ENCODE measurements at regions not wholly inside any gene's neighbourhood (a gene's known extent, or its start where the extent isn't known, plus 50 kb on each side); places are given as distances from the start of the nearest gene placed in this dataset.

DNA sequence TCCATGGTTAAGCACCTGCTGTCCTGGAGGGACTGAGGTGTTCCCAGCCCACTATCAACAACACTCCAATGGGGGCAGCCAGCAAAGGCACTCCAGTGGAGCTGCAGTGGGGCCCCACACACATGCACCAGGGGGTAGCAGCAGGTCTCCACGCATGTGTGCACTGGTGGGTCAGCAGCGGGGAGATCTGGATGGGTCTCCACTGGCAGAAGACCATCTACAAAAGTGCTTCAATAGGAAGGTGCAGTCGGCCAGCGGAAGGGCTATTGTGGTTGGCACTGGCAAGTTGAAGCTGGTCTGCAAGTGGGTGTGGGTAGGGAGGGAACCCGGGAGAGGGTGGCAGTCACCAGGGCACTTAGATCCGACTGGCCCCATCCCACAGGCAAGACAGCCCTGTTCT is 1355.4 kb downstream of the NSUN3 start:
- no peak for DNase-seq

DNA sequence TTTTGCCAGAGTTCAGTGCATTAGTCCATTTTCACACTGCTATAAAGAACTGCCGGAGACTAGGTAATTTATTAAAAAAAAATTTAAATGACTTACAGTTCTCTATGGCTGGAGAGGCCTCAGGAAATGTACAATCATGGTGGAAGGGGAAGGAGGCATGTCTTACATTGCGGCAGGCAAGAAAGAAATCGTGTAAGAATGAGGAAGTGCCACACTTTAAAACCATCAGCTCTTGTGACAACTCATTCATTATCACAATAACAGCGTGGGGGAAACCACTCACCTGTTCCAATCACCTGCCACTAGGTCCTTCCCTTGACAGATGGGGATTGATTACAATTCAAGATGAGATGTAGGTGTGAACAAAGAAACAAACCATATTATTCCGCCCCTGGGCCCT is 1361.4 kb downstream of the NSUN3 start:
- no peak for DNase-seq

DNA sequence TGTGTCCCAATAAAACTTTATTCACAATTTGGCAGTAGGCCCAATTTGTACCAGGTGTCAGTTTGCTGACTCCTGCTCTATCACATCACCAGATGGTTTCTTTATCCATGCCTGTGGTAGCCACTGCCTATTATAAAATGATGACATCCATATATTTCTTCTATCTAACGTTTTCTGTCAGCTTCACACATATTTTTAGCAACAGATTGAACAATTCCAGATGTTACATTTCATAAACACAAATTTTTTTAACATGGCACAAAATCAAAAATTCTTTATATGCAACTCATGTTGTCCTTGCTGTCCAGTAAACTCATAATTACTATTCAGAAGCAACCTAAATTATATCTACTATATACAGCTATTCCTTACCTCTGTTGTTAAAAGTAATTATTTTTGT is 1371.6 kb downstream of the NSUN3 start:
- peak; percentile 60 for DNase-seq

DNA sequence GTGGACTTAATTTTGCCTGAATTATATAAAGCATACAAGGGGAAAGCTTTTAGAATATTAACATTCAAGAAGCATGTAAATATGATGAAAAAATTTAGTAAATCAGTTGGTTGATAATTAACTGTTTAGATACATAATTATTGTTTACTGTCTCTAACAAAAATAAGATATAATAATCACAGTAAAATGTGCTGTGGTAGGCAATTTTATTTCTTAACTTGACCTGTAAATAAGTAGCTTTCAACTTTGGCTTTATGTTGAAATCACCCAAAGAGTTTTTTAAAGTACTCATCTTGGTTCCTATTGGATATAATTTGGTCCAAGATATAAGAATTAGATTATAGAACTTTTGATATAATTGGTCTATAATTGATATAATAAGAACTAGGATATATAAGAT is 1374.5 kb downstream of the NSUN3 start:
- DNase-seq, result no peak

DNA sequence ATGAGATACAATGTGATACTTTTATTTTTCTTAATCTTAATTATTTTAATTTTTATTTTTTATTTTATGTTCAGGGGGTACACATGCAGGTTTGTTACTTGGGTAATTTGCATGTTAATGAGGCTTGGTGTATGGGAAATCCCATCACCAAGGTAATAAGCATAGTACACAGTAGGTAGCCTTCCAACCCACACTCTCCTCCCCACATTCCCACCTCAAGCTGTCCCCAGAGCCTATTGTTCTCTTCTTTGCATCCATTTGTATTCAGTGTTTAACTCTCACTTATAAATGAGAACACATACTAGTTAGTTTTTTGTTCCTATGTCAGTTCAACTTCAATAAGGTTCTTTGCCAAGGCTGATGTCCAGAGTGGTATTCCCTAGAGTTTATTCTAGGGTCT is 1375.4 kb downstream of the NSUN3 start:
- DNase-seq, result no peak

DNA sequence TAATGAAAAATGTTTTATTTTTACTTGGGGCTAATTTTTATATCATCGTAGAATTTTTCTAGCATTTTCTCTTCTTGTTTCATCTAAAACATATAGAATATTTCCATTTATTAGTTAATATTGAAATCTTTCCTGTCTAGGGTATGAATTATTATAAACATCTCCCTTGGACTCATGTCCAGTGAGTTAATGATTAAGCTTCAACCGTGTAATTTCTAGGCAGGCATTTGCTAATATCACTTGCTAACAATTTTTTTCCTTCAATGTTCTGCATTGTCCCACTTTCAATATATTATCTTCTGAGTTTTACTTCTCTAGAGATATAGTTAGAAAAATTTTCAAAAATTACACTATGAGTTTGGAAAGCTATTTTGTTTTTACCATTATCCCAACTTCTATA is 1371.6 kb upstream of the EPHA6 start:
- DNase-seq, result no peak

DNA sequence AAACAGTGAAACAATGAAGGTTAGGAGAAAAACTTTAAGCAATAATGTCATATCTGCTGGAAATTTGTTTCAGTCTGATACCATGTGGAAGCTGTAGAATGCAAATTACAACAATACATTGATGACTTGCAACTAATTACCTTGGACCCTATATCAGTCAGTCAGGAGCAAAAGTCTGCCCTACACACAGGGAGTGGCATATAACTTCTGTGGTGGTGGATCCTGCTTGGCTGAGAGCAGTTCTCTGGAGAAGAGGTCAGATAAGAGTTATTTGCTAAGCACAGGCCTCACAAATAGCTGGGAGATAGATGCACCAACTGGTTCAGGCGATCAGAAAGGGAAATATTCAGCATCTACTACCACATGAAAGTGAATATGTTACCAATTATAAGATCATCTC is 1364.6 kb upstream of the EPHA6 start:
- no peak for DNase-seq

DNA sequence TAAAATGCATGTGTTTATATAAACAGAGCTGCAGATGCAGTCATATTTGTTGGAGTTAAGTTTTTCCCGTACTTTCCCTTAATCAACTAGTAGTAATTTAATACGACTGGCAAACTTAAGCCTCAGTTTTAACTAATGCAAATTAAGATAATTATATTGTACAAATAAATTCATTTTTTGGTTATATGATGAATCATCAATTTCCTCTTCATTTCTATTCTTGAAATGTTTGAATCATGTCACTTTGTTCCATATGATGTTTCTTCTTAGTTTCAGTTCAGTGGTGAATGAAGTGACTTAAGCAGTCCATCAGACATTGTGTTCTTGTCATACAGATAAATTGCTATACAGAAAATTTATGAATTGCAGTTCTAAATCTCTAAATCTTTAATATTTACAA is 1361.2 kb upstream of the EPHA6 start:
- DNase-seq, result no peak

DNA sequence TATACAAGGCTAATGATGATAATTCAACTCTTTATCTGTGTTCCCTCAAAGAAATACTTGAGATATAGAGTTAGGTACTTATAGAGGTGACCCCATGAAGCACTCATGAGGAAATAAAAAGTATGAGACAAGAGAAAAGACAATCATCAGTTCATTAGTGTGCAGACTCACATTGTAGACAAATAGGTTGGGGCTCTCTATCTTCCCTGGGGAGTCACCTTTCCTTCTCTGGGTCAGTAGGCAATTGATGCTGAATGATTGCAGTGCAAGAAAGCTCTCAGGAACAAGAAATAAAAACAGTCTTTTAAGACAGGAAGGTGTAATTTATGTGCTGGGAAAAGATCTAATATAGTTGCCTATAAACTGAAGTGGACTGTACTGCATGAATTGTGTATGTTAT is 1357.6 kb upstream of the EPHA6 start:
- DNase-seq, result no peak

DNA sequence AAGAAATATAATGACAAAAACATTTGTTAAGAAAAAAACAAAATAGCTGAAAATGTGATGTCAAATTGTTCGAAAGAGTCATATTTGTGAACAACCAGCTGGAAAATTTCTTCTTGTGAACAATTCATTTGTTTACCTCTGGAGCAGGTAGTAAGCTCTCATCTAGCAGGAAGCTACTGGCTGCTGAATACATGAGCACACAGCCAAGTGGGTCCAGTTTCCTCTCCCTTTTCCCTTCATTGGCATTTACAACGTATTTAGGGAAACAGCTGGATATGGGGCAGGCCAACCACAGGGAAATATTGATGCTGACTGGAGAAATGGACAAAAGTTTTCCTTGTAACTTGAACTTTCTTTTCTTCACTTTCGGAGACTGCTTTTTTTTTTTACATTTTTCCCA is 1354.7 kb upstream of the EPHA6 start:
- no peak for DNase-seq

DNA sequence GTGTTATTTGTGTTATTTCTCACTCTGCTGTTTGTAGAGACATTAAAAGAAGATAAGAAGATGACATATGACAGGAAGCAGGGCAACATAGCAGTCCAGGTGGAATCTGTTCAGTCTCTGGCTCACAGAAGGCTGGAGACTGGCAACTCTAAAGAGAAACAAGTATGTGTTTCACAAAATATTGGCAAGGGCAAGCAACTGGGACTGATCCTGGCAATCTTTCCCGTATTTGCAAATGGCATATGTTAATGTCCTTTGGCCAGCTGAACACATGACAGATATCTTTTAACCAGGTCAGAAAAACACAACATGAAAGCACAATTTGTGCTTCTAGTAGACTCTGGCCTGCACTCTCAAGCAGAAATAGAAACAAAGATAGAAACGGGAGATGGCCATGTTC is 1354.1 kb upstream of the EPHA6 start:
- no peak for DNase-seq

DNA sequence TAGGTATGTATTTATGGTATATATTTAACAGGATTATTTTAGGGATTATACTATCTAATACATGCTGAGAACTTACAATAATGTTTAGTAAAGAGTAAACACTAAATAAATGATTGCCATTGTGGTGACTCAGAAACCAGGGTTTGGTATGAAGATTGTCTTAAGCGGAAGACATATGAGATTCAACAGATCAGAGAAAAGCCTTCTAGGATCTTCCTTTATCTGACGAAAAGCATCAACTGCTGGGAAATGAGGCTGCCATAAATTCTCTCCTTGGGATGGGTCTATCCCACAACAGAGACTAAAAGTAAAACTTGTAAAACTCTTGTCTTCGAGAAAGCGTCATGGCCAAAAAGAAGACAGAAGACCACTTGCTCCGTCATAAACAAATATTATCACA is 1352.2 kb upstream of the EPHA6 start:
- no peak for DNase-seq

DNA sequence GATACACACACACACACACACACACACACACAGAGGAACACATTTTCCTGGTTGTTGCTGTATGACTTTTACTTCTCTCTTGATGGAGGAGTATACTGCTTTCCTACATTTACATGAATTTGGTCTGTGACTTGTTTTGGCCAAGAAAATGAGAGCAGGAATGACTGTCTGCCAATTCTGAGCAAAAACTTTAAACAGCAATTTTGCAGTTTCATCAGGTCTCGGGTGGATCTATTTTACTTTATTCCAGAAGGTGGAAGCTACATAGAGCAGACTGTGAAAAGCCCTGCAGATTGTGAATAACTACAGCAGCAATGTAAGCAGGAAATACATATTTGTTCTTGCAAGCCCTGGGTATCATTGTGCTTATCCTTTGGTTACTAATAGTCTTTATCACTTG is 1350.0 kb upstream of the EPHA6 start:
- no peak for DNase-seq

DNA sequence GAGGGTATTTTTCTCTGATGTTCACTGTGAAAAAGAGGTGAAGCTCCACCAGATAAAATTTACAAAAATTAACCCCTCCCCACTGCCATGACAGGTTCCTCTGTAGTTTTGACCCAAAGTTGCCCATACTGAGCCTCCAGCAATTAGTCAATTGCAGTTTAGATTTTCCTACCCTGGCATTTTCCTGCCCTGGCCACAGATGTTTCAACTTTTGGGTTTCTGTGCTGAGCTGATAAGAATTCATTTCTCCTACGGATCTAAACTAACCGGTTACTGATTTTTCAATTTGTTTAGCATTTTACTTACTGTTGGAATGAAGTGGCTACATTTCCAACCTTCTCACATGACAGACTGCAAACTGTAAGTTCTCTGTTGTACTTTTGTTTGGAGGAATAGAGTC is 1346.1 kb upstream of the EPHA6 start:
- DNase-seq, result no peak

DNA sequence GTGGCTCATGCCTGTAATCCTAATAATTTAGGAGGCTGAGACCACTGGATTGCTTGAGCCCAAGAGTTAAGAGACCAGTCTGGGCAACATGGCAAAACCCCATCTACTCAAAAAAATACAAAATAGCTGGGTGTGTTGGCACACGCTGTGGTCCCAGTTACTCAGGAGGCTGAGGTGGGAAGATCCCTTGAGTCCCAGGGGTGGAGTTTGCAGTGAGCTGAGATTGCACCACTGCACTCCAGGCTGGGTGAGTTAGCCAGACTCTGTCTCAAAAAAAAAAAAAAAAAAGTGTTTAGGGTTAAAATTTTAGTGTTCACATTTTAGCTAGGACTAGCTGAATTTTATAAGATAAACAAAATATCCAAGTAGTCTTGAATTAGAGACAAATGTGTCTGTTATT is 1340.1 kb upstream of the EPHA6 start:
- no peak for DNase-seq

DNA sequence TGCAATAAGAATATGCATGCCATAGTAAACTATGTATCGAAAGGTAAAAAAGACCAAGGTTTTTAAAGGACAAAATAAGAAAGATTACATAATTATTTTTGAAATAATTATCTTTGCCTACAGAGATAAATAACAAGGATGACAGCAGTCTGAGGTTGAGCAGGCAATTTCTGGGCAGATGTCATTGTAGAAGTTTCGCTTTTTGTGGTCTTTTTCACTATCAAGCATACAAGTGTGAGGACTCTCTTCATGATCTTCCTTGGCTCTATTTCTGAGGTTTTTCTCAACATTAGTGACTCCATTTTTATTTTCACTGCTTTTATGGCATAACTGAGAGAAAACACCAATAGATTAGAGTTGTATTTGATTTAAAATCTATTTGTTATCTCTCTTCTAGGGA is 1337.9 kb upstream of the EPHA6 start:
- no peak for DNase-seq

DNA sequence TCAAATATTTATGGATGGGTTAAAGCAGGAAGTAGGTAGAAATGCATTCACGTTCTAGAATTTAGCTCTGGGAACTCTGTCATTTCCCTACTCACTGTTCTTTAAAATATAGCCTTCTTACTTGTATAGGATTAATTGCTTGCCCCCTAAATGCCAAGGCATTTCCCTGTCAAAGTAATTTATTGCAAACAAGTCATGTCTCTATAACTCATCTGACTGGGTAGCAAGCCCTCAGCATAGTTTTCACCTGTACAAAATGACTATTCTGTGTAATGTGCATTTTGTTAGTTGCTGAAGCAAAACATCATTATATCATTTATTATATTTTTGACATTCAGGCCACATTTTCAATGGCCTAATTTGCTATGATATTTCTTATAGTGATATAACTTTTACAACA is 1308.2 kb upstream of the EPHA6 start:
- no peak for DNase-seq

DNA sequence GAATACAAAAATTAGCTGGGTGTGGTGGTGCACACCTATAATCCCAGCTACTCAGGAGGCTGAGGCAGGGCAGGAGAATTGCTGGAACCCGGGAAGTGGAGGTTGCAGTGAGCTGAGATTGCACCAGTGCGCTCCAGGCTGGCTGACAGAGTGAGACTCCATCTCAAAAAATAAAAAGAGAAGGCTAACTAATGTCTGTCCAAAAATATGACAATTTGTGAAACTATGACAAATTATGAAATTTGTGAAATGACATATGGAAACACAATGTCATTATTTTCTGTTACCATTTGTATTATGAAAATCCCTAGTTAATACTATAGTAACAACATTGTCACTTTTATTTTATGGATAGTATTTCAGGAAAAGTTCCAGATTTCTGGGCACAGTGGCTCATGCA is 1306.3 kb upstream of the EPHA6 start:
- DNase-seq, result no peak

DNA sequence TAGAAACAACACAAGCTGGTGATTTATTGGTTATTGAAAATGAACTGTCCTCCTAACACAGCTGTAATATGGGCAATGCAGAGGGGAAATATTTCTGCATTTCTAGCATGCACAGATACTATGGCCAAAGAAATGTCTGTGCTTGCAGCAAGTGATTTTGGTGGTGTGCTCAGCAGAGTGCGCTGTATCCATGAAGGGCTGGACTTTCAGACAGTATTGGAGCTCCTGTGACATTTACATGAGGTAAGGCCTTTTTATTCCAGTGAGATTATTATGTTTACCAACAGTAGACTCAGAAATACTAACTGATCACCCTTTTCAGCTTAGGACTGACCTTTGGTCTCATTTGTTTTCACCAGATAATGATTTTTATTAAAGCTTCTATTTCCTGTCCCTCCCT is 1302.6 kb upstream of the EPHA6 start:
- DNase-seq, result no peak

DNA sequence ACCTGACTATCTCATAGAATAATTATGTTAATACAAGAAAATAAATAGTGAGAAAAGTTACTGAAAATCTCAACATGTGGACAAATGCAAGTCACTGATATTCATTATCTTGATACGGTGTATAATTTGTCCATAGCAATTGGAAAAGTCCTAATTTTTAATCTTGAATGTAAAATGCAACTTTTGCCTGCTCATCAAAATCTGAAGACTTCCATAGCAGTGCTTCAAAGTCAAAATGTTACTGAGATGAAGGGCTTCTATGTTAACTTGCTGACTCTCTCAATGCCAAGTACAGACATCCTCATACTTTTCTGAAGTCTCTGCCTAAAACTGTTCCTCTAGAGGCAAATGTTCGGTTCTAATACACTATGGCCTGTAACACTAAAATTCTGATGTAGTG is 1300.1 kb upstream of the EPHA6 start:
- no peak for DNase-seq

DNA sequence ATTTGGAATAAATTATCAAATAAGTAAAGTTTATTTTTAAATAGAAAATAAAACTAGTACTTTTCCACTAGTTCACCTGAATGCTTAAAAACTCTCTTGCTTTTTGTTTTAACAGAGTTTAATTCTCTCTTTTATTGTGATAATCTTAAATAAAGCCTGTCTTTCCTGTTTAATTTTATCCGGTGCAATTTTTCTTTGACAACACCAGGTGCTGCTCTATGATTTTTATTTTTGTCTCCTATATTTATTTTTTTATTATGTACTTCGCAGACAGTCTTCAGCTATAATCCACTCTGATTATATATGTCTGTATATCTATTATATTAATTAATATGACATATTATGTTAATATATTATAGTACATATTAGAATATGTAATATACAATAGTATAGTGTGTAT is 1293.0 kb upstream of the EPHA6 start:
- no peak for DNase-seq

DNA sequence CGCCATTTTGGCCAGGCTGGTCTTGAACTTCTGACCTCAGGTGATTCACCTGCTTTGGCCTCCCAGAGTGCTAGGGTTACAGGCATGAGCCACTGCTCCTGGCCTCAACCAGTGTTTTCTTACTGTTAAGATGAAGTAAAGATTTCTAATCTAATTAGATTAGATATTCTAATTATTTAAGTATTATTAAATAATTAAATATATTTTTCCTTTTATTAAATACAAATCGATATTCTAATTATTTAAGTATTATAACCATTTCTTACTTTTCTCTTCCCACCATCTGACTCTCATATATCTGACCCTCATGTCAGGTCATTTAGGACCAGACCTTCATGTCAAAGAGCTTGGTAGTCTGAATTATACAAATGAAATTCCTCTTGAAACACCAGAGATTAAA is 1291.9 kb upstream of the EPHA6 start:
- DNase-seq, result no peak

DNA sequence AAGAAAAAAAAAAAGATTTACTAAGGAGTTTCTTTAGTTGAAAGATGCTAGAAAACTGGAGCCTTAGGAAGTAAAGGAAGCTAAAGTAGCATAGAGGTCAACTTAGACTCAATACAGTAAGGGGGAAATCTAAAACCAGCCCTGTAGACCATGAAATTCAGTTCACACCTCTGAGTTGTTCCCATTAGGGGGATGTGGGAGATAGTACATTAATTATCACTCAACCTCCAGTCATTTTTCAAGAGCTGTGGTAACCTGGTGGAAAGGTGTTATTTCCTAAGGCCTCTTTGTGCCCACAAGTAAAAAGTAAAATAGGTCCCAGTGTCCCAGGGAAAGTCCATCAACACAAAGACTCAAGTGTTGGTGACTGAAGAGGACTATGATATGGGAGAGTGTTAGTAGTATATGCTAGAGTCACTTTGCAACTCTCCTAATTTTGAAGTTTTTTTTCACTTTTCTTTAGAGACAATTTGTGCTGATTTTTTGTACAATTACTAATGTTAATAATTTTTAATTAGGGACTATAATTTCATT is 1274.4 kb upstream of the EPHA6 start:
- DNase-seq, result no peak

DNA sequence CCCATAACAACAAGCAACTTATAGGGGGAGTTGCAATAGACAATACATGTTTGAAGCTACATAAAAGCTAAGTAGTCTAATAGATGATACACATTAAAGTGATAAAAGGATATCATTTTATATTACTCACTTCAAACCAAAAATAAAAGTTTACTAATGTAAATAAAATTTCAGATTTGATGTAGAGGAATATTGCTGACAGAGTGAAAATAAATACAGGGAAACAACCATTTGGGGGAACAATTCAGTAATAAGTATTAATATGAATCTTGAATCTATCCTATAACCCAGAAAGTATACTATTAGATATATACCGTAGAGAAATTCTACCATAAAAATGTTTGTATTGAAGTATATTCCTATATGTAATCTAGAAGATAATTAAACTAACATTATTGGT is 1248.9 kb upstream of the EPHA6 start:
- DNase-seq, result no peak

DNA sequence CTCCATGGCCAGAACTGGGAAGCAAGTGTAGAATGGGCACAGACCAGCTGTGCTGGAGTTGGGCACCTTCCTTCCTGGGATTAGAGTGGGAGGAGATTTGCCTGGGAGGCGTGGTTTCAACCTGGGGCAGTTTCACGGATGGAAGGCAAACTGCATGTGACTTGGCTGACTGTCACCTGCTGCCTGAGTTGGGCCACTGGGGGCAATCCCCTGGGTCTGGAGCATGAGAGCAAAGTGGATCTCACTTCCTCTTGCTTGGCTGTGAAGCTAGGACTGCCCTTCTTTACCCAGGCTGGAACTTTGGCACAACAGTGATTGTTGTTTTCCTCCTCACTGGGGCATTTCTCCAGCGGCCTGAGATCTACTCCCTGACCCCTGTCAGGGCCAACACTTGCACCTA is 1247.0 kb upstream of the EPHA6 start:
- no peak for DNase-seq

DNA sequence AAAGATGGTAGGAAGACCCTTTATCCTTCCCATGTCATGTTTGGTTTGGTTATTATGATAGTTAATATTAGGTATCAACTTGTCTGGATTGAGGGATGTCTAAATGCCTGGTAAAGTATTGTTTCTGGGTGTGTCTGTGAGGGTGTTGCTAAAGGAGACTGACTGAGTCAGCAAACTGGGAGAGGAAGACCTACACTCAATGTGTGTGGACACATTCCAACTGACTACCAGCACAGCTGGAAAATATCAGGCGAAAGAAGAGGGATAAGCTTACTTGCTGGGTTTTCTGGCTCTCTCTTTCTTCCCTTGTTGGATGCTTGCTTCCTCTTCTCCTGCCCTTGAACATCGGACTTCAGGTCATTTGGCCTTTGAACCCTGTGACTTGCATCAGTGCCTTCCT is 1227.6 kb upstream of the EPHA6 start:
- no peak for DNase-seq

All from fibroblast of upper back skin (primary cell).